Activated CD4-positive, CD25-positive, alpha-beta regulatory T cell treated with anti-CD3 and anti-CD28 coated beads, Interleukin-2, amount 50 U/mL, for 72 hours (primary cell): ENCODE measurements at regions not wholly inside any gene's neighbourhood (a gene's known extent, or its start where the extent isn't known, plus 50 kb on each side); places are given as distances from the start of the nearest gene placed in this dataset.

Source experiments
- DNase-seq: peaks from one replicate; pipeline ENCODE4 v3.0.0; 2021

DNA sequence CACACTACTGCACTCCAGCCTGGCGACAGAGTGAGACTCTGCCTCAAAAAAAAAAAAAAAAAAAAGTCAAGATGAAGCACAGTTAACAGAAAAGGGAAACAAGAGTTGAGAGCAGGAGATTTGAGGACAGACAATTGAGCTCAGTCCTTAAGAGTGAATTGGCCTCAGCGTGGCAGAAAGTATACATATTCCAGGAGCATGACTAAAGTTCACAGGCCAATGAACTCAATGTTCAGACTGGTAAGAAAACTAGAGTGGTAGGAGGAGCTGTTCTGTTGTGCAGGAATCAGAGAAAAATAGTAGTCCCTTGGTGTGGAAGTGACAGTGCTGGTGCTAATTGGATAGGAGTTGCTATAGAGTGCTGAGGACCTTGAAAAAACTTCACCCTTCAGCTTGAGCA lies 60.0 kb downstream of the NRN1 start:
- DNase-seq, result no peak

DNA sequence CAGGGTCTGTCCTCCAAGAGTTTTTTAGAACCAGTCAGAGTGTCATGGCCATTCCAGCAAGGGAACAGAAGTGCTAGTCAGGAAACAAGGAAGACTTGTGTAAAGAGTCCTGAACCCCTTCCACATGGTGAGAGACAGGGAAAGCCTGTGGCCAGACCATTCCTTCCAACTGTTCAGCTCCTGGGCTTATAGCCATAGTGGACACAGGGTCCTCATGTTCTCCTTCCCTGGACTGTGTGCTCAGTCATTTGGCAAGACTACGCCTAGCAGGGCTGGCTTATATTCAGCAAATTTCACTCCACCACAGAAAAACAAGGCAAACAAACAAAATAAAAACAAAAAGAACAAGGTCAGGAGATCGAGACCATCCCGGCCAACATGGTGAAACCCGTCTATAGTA lies 60.5 kb downstream of the NRN1 start:
- no peak for DNase-seq

GRCh38 chr6:5943591-5943990 lies 63.1 kb downstream of the NRN1 start:
- DNase-seq, result no peak

GRCh38 chr6:5942591-5942990 lies 64.1 kb downstream of the NRN1 start:
- no peak for DNase-seq

- no peak for DNase-seq
Measured at GRCh38 chr6:5941188-5941587, 65.5 kb downstream of the NRN1 start.

GRCh38 chr6:5938934-5939333 lies 67.8 kb downstream of the NRN1 start:
- no peak for DNase-seq

DNA sequence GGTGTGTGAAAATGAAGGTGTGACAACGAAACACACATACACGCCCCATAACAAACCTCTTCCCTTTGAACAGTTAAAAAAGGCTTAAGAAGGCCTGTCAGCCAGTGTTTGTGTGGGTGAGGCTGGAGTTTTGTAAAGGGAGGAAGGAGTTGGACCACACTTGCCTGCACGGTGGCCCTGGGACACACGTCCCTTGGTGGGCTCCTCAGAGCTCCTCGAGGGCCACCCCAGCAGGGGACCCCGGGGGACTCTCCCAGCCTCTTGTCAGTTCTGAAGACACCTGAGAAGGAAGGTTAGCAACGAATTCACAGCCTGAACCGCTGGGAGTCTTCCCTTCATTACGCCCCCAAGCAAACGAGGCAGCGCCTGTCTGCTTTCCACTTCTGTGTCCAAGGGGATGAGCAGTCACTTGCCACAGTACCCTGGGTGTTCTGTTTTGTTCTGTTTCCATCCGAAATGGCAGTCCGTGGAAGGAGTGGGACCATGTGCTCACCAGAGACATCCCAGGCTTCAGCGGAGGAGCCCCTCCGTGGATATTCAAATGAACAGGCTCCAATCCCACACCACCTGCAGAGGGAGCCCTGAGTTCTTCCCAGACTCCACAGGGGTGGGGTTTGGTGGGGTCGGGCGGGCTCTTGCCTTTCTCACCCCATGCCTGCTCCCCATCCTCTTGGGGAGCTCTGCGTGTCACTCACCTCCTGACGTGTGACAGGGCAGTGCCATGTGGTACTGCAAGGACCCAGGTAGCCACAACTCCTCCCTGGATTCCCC lies 68.6 kb downstream of the NRN1 start:
- DNase-seq, result no peak

DNA sequence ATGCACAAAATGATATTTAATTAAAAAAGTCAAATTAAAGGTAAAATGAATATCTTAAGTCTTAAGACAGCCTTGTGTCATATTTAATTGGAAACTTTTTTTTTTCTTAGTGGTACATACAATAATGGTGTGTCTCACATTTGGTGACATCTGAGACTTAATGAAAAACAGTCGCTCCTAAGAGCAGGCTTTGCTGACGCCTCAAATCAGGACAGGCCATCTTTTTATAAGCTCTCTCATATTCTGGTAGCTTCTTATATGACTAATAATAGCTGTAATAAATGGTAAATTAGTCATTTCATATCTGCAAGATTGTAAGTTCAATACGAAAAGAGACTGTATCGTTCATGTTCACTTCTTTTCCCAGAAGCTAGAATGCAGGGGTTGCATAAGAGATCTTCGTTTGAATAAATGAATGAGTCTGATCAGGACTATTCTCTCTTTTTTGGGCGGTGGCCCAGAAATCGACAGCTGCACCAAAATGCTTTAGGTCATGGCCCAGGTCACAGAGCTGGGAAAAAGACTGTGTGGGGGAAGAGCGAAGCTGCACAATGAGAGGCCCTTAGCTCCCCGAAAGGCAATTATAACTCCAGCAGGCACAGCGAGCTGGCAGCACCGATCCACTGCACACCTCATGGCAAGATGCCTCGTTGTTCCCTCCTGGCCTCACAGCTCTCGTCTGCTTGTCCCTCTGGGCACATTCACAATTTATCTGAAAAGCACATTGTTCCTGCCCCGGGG lies 69.4 kb downstream of the NRN1 start:
- DNase-seq, result no peak

GRCh38 chr6:5936631-5937030 lies 70.1 kb downstream of the NRN1 start:
- no peak for DNase-seq

DNA sequence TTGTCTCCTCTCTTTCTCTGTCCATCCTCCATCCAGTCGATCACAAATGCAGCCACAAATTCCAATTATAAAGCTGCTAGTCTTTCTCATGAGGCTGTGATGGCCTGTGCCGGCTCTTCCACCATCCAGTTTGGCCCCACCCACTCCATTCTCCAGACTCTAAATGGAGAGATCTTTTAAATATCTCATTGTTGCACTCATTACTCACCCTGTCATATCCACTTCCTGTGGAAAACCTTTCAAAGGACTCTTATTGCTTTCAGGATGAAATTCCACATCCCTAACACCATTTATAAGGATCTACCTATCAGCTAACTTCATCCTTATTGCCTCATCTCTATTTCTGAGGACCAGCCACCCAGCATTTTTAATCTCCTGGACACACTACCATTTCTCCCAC lies 70.6 kb downstream of the NRN1 start:
- DNase-seq, result no peak

GRCh38 chr6:5930968-5931367 lies 75.8 kb downstream of the NRN1 start:
- no peak for DNase-seq

DNA sequence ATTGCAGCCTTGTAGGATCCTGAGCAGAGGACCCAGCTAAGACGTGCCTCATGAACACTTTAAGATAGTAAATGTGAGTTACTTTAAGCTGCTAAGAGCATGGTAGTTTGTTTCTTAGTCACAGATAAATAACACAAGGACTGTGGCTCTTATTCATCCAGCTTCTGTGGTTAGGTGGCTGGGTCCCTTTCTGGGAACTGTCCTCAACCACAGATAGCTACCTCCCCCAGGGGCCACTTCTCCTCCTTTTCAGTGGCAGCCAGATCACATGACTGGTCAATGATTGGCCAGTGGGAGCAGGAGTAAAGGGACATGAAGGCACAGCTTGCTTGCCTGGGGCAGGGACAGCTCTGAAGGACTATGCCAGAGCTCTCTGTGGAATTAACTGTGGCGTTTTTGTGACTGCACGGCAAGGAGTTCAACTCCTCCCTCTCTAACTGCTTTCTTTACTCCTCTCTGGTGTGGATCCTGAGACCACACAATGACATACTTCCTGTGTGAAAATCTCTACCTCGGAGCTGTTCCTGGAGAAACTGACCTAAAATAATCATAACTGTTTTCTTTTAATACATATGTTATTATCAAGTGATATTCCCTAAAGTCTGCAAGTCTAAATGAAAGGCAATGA lies 76.5 kb downstream of the NRN1 start:
- DNase-seq, result no peak

DNA sequence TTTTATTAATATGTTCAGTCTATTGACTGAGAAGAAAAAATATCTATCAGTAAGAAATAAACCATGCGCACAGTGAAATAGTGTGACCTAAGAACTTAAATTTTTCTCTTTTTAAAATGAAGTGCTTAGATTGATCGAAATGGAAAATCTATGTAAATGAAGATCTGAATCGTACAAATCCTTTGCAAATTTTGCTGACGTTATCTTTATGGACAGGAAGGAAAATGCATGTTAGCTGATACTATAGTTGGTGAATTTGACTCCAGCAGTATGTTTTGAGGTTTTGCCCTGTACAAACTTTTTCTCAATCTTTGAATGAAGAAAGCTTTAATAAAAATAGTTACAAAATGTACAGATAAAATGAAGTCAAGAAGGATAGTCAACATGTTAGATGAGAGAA lies 82.9 kb downstream of the NRN1 start:
- no peak for DNase-seq

- no peak for DNase-seq
Measured at GRCh38 chr6:5922230-5922629, 84.5 kb downstream of the NRN1 start.

GRCh38 chr6:5909721-5910120 lies 97.0 kb downstream of the NRN1 start:
- no peak for DNase-seq

DNA sequence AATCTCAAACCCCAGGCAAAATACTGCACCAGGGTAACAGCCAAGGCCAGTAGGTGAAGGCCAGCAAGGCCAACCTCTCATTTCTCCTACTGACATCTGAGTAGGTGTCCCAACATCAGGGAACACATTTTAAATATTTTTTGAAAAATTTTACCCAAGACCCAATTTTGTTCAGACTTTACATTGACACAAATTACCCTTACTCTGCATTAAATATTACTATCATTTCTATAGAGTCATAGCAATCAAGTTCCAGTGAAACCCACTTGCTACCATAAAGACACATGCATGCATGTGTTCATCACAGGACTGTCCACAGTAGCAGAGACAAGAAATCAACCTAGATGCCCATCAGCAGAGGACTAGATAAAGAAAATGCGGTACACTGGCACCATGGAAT lies 99.9 kb downstream of the NRN1 start:
- no peak for DNase-seq

GRCh38 chr6:5906340-5906670 lies 100.4 kb downstream of the NRN1 start:
- no peak for DNase-seq

DNA sequence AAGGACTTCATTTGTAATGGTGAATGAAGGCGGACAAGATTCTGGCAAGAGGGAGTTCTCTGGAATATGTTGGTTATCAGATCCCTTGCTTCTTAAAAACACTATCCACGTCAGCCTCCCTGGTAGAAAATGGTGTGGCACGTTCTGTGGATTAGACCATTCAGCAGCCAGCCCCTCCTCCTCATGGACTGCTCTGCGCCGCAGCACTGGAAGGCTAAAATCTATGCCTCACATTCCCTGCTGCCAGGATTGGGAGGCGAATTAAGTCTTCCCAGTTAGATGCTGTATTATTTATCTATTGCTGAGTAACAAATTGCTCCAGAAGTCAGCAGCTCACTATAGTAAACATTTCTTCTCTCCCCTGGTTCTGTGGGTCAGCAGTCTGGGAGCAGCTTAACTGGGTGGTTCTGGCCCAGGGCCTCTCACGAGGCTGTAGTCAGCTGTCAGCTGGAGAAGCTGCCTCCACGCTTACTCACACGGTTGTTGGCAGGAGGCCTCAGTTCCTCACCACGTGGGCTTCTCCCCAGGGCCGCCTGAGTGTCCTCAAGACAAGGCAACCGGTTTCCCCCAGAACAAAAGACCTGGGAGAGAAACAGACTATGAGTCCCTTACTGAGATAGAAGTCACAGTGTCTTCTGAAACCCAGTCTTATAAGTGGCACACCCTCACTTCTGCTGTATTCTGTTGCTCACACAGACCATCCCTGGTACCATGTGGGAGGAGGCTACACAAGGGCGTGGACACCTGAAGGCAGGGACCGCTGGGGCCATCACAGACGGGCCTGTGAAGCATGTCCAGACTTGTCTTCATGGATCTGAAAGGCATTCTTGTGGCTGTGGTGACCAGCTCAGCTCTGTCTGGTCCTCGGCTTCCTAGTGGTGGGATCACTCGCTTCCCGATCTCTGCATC lies 101.0 kb downstream of the NRN1 start:
- no peak for DNase-seq

GRCh38 chr6:5904532-5904931 lies 102.2 kb downstream of the NRN1 start:
- DNase-seq, result no peak

DNA sequence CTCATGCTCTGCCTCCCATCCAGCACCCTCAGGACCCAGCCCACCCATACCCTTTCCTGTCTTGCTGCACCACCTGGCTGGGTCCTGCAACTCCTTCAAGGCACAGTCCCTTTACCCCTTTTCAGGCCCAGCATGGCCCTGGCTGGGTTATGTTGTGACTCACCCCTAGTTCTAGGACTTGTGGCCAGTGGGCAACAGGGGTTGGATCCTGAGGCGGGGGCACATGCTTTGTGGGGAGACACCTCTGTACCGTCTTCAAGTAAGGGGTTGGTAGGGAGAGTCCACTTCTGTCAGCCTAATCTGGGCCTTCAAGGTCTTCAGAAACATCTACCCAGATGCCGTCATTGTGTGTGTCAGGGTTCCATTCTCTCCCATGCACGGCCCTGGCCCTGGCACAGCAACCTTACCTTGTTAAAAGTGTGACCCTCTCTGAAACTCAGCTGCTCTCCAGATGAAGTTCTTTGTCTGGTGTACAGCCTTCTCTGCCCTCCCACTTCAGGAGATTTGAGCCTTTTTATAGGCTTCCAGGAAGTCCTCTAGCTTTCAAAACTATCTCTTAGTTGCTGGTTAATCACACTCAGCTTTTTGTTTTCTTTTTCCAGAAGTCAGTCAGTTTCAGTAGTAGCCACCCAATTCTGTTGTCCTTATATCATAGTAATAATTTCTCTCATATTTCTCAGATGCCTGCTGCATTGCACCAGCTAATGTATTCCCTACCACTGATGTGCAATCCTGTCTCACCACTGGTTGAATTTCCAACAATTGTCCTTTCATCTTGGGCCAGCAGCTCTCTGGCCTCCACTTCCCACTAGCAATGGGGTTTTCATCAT lies 107.3 kb downstream of the NRN1 start:
- no peak for DNase-seq

DNA sequence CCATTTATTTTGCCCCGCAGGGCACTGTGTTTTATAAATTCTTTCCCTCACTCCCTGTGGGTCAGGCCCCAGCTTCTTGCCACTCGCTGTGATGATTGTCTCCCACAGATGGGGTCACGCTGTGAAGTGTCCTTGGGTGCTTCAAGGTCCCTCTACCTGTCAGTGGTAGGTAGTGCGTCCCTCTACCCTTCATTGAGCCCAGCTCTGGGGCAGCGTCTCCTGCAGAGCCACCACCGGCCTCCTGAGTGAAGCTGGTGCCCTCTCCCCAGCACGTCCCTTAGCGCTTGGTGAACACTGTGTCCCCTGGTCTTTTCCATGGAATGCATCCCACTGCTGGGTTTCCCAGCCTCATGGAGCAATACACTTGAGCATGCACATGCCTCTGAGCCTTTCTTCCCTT lies 108.2 kb downstream of the NRN1 start:
- DNase-seq, result no peak

GRCh38 chr6:5898102-5898501 lies 108.6 kb downstream of the NRN1 start:
- no peak for DNase-seq
